HCT116 (cell line): ENCODE measurements at regions not wholly inside any gene's neighbourhood (a gene's known extent, or its start where the extent isn't known, plus 50 kb on each side); places are given as distances from the start of the nearest gene placed in this dataset.

Experiments used
- ATAC-seq: fragments of 200-7000 bp; cut with Tn5 transposase; 2 replicates; pipeline ENCODE4 v1.9.1; 2020; ENCODE audit warnings: mild to moderate bottlenecking, moderate library complexity
- BruUV-seq: library from RNA; stranded (reverse); fragments of 400-500 nt; replicated peaks from 2 replicates; lab custom pipeline; 2021; lab: Mats Ljungman, UMichigan
- CTCF ChIA-PET: fragments of 300-600 bp; sonication (Branson Sonifier 250); formaldehyde crosslinking; loops from one replicate; lab custom pipeline; 2021; ENCODE audit warnings: antibody characterized with exemption; lab: Charles Lee
- POLR2A ChIA-PET: fragments of 300-600, 350-600 bp; sonication (Branson Sonifier 250); formaldehyde crosslinking; loops from one replicate; lab custom pipeline; 2021; ENCODE audit warnings: antibody characterized with exemption; lab: Charles Lee
- RAD21 ChIA-PET, 2 experiments: fragments of 300-600 bp; sonication (Branson Sonifier 250); formaldehyde crosslinking; loops; one replicate each; lab custom pipeline; 2023; ENCODE audit warnings: low total read pairs in 2 of 2; ENCODE audit not compliant: uncharacterized antibody in 2 of 2, unreplicated experiment in 2 of 2, low non-redundant PET in 1 of 2; lab: Charles Lee
- DNase-seq: peaks from one replicate; pipeline ENCODE4 v3.0.0-alpha.2; 2010; ENCODE audit warnings: low read depth, low spot score
- H2AFZ ChIP-seq: fragments of 200-600 bp; shearing (Covaris generic), sonication (generic); 2 replicates; pipeline ENCODE4 v1.6.1; 2017; ENCODE audit warnings: low read depth, mixed run types, mixed read lengths, antibody characterized with exemption, low read length; ENCODE audit not compliant: poor library complexity, severe bottlenecking
- H3K27ac ChIP-seq: 2 replicates; pipeline ENCODE4 v1.5.1; 2012; ENCODE audit warnings: low read depth, low read length
- H3K27me3 ChIP-seq: fragments of 200-600 bp; sonication (generic); 2 replicates; pipeline ENCODE4 v1.6.1; 2016; ENCODE audit warnings: mixed run types, low read length, mixed read lengths; ENCODE audit not compliant: insufficient read depth
- H3K36me3 ChIP-seq, 2 experiments: fragments of 200-500 bp in 1 of 2; fragments of 200-600 bp in 1 of 2; sonication (Bioruptor generic) in 1 of 2; sonication (generic) in 1 of 2; 2 replicates each; pipeline versions ENCODE4 v1.5.1 to v1.6.1; 2014 to 2016; ENCODE audit warnings: low read length in 2 of 2, inconsistent platforms in 1 of 2, mixed read lengths in 1 of 2, mixed run types in 1 of 2; ENCODE audit not compliant: insufficient read depth in 2 of 2, control insufficient read depth in 1 of 2
- H3K4me1 ChIP-seq, 2 experiments: fragments of 200-600 bp in 1 of 2; sonication (generic) in 1 of 2; 2 replicates each; pipeline versions ENCODE4 v1.5.1 to v1.6.1; 2012 to 2017; ENCODE audit warnings: low read length in 2 of 2, inconsistent platforms in 1 of 2, mild to moderate bottlenecking in 1 of 2, mixed read lengths in 1 of 2, mixed run types in 1 of 2, moderate library complexity in 1 of 2; ENCODE audit not compliant: insufficient read depth in 2 of 2, control insufficient read depth in 1 of 2
- H3K4me2 ChIP-seq: fragments of 200-600 bp; sonication (generic); 2 replicates; pipeline ENCODE4 v1.6.1; 2017; ENCODE audit warnings: mixed run types, low read length, mixed read lengths
- H3K4me3 ChIP-seq, 2 experiments: fragments of 200-600 bp in 1 of 2; sonication (generic) in 1 of 2; replicated peaks in 1 of 2; 2 replicates each; pipeline ENCODE4 v1.5.1; 2011 to 2016; ENCODE audit warnings: low read length in 2 of 2, control low read depth in 1 of 2, low read depth in 1 of 2, mild to moderate bottlenecking in 1 of 2, mixed read lengths in 1 of 2, mixed run types in 1 of 2
- H3K79me2 ChIP-seq: fragments of 200-600 bp; sonication (generic); 2 replicates; pipeline ENCODE4 v1.6.1; 2017; ENCODE audit warnings: mild to moderate bottlenecking, mixed run types, low read length, moderate library complexity, mixed read lengths; ENCODE audit not compliant: insufficient read depth
- H3K9ac ChIP-seq: fragments of 200-600 bp; sonication (generic); 2 replicates; pipeline ENCODE4 v1.6.1; 2016; ENCODE audit warnings: low read length, mixed read lengths
- H3K9me2 ChIP-seq: fragments of 200-600 bp; sonication (generic), shearing (Covaris generic); 2 replicates; pipeline ENCODE4 v1.6.1; 2017; ENCODE audit warnings: mixed run types, mild to moderate bottlenecking, moderate library complexity; ENCODE audit not compliant: insufficient read depth
- H3K9me3 ChIP-seq, 2 experiments: fragments of 200-500 bp in 1 of 2; fragments of 200-600 bp in 1 of 2; sonication (Bioruptor generic) in 1 of 2; sonication (generic) in 1 of 2; 2 replicates each; pipeline ENCODE4 v1.6.1; 2014 to 2017; ENCODE audit warnings: low read length in 2 of 2, mixed read lengths in 2 of 2, inconsistent platforms in 1 of 2, low read depth in 1 of 2, mild to moderate bottlenecking in 1 of 2, mixed run types in 1 of 2, moderate library complexity in 1 of 2; ENCODE audit not compliant: control insufficient read depth in 1 of 2, insufficient read depth in 1 of 2
- H4K20me1 ChIP-seq: fragments of 200-600 bp; sonication (generic), shearing (Covaris generic); 2 replicates; pipeline ENCODE4 v1.6.1; 2017; ENCODE audit warnings: mixed run types, mild to moderate bottlenecking, moderate library complexity; ENCODE audit not compliant: insufficient read depth
- EZH2 ChIP-seq: fragments of 200-600 bp; sonication (generic); IDR thresholded peaks from 2 replicates; pipeline ENCODE4 v1.6.1; 2017; ENCODE audit warnings: antibody characterized with exemption, mixed run types
- EZH2phosphoT487 ChIP-seq: fragments of 200-600 bp; IDR thresholded peaks from 2 replicates; pipeline ENCODE4 v1.6.1; 2018; ENCODE audit warnings: antibody characterized with exemption, borderline replicate concordance
- POLR2AphosphoS5 ChIP-seq: IDR thresholded peaks from 2 replicates; pipeline ENCODE4 v1.6.1; 2011; ENCODE audit warnings: mild to moderate bottlenecking, low read depth, low read length, moderate library complexity
- SP1 ChIP-seq: IDR thresholded peaks from 2 replicates; pipeline ENCODE4 v1.6.1; 2012; ENCODE audit warnings: low read depth
- TCF7L2 ChIP-seq: IDR thresholded peaks from 2 replicates; pipeline ENCODE4 v1.7.0; 2011; ENCODE audit warnings: borderline replicate concordance, inconsistent platforms; ENCODE audit not compliant: insufficient read depth, insufficient read length; ENCODE audit errors: extremely low read depth
- YY1 ChIP-seq: IDR thresholded peaks from 2 replicates; pipeline ENCODE4 v1.6.1; 2011; ENCODE audit warnings: low read length, low read depth, moderate library complexity, mild to moderate bottlenecking; ENCODE audit not compliant: insufficient replicate concordance; ENCODE audit errors: extremely low read depth
- ZFX ChIP-seq: fragments of 450-650 bp; IDR thresholded peaks from 2 replicates; pipeline ENCODE4 v1.6.1; 2017
- intact Hi-C: fragments of 100-400 bp; cut with micrococcal nuclease; formaldehyde crosslinking; loops from 2 replicates; pipeline ENCODE4 v1.10.0; 2022
- TF ChIP-seq, protein P1 (sequence below): IDR thresholded peaks from 2 replicates; pipeline ENCODE4 v1.6.1; 2011; ENCODE audit warnings: mild to moderate bottlenecking, low read length, moderate library complexity; ENCODE audit not compliant: insufficient replicate concordance; ENCODE audit errors: extremely low read depth
- TF ChIP-seq, protein P2 (sequence below): IDR thresholded peaks from 2 replicates; pipeline ENCODE4 v1.6.1; 2012; ENCODE audit warnings: low read depth

DNA sequence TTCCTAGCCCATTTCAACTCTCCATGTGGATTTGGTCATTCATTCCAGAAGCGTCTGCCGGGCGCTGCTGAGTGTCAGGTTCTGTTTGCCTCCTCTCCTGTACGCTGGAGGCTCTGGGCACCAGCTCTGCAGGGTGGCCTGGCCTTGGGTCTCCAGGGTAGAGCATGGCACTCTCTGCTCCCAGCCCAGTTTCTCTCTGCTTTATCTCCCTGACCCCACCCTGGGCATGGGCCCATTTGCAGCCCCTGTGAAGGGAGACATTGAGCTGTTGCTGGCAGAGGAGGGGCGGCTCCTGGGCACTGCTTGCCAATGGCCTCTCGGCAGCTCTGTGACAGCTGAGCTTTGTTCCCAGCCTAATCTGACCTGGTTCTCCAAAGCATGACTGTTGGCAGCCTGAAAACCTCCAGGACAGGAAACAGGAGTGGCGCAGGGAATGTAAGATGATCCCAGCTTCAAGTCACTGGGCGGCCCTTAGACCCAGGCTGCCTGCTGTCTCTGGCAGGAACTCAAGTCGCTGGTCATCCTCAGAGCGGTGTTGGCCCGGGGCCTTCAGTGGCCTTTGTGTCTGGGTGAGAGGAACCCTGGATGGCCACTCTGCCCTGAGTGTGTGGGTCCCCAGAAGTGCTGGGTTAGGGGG, 146.8 kb downstream of the SEC14L1 start:
- H4K20me1 ChIP-seq = peaks cover 4% of the 10 kb centered on the region; the same call in 1 of the 2 replicates
- RAD21 ChIA-PET = interaction anchor here (0.7 to 2.0 kb wide), 3 partner anchors 32 to 36 kb away, joined by 3 to 7 read pairs (median 5); no protein-coding TSS in a partner anchor
- peaks cover 79 to 95% of the 10 kb centered on the region in 2 experiments for H3K4me1 ChIP-seq
- BruUV-seq = TSS peak; percentile 51
- no peaks in the 10 kb centered on the region for H3K9me2 ChIP-seq
- POLR2A ChIA-PET = interaction anchor here (0.7 to 2.2 kb wide), 9 partner anchors 11 to 187 kb away, joined by 3 to 12 read pairs (median 3); no protein-coding TSS in a partner anchor
- ATAC-seq (peak; percentile 60), DNase-seq (peak; percentile 92)
- no peak overlapping the region for H2AFZ ChIP-seq
- H3K27ac ChIP-seq = peak overlapping the region; percentile 98
- peak overlapping the region; percentile 39 to 52 for H3K4me3 ChIP-seq
- H3K4me2 ChIP-seq = peak overlapping the region; percentile 84
- peaks cover 0 to 6% of the 10 kb centered on the region in 2 experiments; a peak in 1 of 4 replicates for H3K36me3 ChIP-seq
- H3K79me2 ChIP-seq = peaks cover 95% of the 10 kb centered on the region
- TF ChIP-seq, protein P1, sequence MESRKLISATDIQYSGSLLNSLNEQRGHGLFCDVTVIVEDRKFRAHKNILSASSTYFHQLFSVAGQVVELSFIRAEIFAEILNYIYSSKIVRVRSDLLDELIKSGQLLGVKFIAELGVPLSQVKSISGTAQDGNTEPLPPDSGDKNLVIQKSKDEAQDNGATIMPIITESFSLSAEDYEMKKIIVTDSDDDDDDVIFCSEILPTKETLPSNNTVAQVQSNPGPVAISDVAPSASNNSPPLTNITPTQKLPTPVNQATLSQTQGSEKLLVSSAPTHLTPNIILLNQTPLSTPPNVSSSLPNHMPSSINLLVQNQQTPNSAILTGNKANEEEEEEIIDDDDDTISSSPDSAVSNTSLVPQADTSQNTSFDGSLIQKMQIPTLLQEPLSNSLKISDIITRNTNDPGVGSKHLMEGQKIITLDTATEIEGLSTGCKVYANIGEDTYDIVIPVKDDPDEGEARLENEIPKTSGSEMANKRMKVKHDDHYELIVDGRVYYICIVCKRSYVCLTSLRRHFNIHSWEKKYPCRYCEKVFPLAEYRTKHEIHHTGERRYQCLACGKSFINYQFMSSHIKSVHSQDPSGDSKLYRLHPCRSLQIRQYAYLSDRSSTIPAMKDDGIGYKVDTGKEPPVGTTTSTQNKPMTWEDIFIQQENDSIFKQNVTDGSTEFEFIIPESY = peak; percentile 53
- peak; percentile 37 for TF ChIP-seq YY1
- TF ChIP-seq, protein P2, sequence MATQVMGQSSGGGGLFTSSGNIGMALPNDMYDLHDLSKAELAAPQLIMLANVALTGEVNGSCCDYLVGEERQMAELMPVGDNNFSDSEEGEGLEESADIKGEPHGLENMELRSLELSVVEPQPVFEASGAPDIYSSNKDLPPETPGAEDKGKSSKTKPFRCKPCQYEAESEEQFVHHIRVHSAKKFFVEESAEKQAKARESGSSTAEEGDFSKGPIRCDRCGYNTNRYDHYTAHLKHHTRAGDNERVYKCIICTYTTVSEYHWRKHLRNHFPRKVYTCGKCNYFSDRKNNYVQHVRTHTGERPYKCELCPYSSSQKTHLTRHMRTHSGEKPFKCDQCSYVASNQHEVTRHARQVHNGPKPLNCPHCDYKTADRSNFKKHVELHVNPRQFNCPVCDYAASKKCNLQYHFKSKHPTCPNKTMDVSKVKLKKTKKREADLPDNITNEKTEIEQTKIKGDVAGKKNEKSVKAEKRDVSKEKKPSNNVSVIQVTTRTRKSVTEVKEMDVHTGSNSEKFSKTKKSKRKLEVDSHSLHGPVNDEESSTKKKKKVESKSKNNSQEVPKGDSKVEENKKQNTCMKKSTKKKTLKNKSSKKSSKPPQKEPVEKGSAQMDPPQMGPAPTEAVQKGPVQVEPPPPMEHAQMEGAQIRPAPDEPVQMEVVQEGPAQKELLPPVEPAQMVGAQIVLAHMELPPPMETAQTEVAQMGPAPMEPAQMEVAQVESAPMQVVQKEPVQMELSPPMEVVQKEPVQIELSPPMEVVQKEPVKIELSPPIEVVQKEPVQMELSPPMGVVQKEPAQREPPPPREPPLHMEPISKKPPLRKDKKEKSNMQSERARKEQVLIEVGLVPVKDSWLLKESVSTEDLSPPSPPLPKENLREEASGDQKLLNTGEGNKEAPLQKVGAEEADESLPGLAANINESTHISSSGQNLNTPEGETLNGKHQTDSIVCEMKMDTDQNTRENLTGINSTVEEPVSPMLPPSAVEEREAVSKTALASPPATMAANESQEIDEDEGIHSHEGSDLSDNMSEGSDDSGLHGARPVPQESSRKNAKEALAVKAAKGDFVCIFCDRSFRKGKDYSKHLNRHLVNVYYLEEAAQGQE = no peak
- TF ChIP-seq POLR2AphosphoS5 = peak; percentile 72
- TF ChIP-seq TCF7L2 = peak; percentile 36
- no peak for TF ChIP-seq ZFX
- TF ChIP-seq EZH2phosphoT487 = no peak
- TF ChIP-seq SP1 = no peak
- no peak for TF ChIP-seq EZH2
- intact Hi-C loops = loop anchor here (1.0 kb wide), 2 partner anchors 32 kb away; a partner anchor contains a TSS
- H3K9ac ChIP-seq = peak overlapping the region; percentile 73
- CTCF ChIA-PET = interaction anchor here (0.6 to 2.1 kb wide), 5 partner anchors 31 to 214 kb away, joined by 3 to 12 read pairs (median 3); no protein-coding TSS in a partner anchor
- H3K9me3 ChIP-seq = no peaks in the 10 kb centered on the region
- H3K27me3 ChIP-seq = no peaks in the 10 kb centered on the region
